Body of pancreas (tissue), 4 donors: ENCODE measurements at regions not wholly inside any gene's neighbourhood (a gene's known extent, or its start where the extent isn't known, plus 50 kb on each side); places are given as distances from the start of the nearest gene placed in this dataset.

Experiments used
- ATAC-seq: fragments of 150-250 bp; one replicate; pipeline ENCODE4 v1.9.1; 2016
- DNase-seq, 4 donors: peaks; one replicate each; pipeline ENCODE4 v3.0.0-alpha.2; 2019
- H3K27ac ChIP-seq, 4 donors: fragments of 200-600 bp; sonication (generic); 1 replicate in 3 of 4; 2 replicates in 1 of 4; pipeline versions ENCODE4 v1.5.1 to v1.6.1; 2016 to 2019; ENCODE audit warnings: mild to moderate bottlenecking in 1 of 4, mixed read lengths in 1 of 4, moderate library complexity in 1 of 4
- H3K27me3 ChIP-seq, 2 donors: fragments of 200-600 bp; sonication (generic); one replicate each; pipeline ENCODE4 v1.6.0; 2016; ENCODE audit warnings: mild to moderate bottlenecking in 1 of 2
- H3K36me3 ChIP-seq, 2 donors: fragments of 200-600 bp; sonication (generic); replicated peaks in 1 of 2; 2 replicates each; pipeline ENCODE4 v1.5.1; 2016; ENCODE audit warnings: low read depth in 2 of 2; ENCODE audit not compliant: insufficient read depth in 1 of 2
- H3K4me1 ChIP-seq: fragments of 200-600 bp; sonication (generic); one replicate; pipeline ENCODE4 v1.6.0; 2016
- H3K4me3 ChIP-seq, 2 donors: fragments of 200-600 bp; sonication (generic); 1 replicate in 1 of 2; 2 replicates in 1 of 2; pipeline ENCODE4 v1.5.1; 2016 to 2019
- H3K9me3 ChIP-seq, 3 donors: fragments of 200-600 bp; sonication (generic); 1 replicate in 2 of 3; 2 replicates in 1 of 3; pipeline ENCODE4 v1.5.1; 2016
- CTCF ChIP-seq, 7 experiments: fragments of 450-650 bp in 4 of 7; fragments of 200-600 bp in 3 of 7; sonication (generic) in 3 of 7; IDR thresholded peaks; one replicate each; pipeline ENCODE4 v1.5.1; 2016 to 2019; ENCODE audit warnings: antibody characterized with exemption in 7 of 7
- POLR2A ChIP-seq, 3 donors: fragments of 450-650 bp; IDR thresholded peaks; one replicate each; pipeline ENCODE4 v1.6.1; 2016; ENCODE audit warnings: antibody characterized with exemption in 3 of 3, mild to moderate bottlenecking in 2 of 3
- WGBS, 2 donors: methylation state at CpG; one replicate each; pipeline ENCODE4 v1.1.5; 2017; 5-methylcytosine and 5-hydroxymethylcytosine counted together
- intact Hi-C: fragments of 100-400 bp; cut with DNase I; formaldehyde crosslinking; loops from one replicate; pipeline ENCODE4 v1.15.1; 2023

GRCh38 chr2:53517406-53517805 is 250.2 kb upstream of the CHAC2 start:
- WGBS, 2 donors, result 76 to 80% methylated on average over 7 of the region's 7 CpGs
- ATAC-seq, result no peak
- no peak overlapping the region for H3K4me3 ChIP-seq

GRCh38 chr2:53516650-53517049 is 251.0 kb upstream of the CHAC2 start:
- Histone ChIP-seq H3K4me3 (no peak overlapping the region), H3K4me1 (peaks cover 14% of the 10 kb centered on the region), H3K36me3 (no peaks in the 10 kb centered on the region), H3K27ac (no peak overlapping the region), H3K9me3 (no peaks in the 10 kb centered on the region), H3K27me3 (no peaks in the 10 kb centered on the region)
- no peak for DNase-seq
- 91 to 93% methylated on average over 7 of the region's 7 CpGs for WGBS, 2 donors
- no peak for ATAC-seq
- intact Hi-C loops, result no loop called here
- TF ChIP-seq CTCF (IDR thresholded peaks at IDR 0.05), result no peak

More at GRCh38 chr2:53517406-53517805, 250.2 kb upstream of the CHAC2 start:
- Histone ChIP-seq H3K27me3 (no peaks in the 10 kb centered on the region), H3K27ac (no peak overlapping the region), H3K4me1 (peaks cover 14% of the 10 kb centered on the region), H3K9me3 (no peaks in the 10 kb centered on the region), H3K36me3 (no peaks in the 10 kb centered on the region)
- no peak for DNase-seq
- intact Hi-C loops, result no loop called here
- TF ChIP-seq CTCF (IDR thresholded peaks at IDR 0.05), result no peak
- no peak for TF ChIP-seq POLR2A (IDR thresholded peaks at IDR 0.05)

- Histone ChIP-seq H3K27ac (no peak overlapping the region), H3K36me3 (no peaks in the 10 kb centered on the region), H3K4me1 (peaks cover 11% of the 10 kb centered on the region), H3K9me3 (no peaks in the 10 kb centered on the region), H3K4me3 (no peak overlapping the region), H3K27me3 (no peaks in the 10 kb centered on the region)
- TF ChIP-seq POLR2A (IDR thresholded peaks at IDR 0.05) (no peak), CTCF (IDR thresholded peaks at IDR 0.05) (peak in 4 of 7 experiments; percentile 18 to 41 (median 37))
- ATAC-seq (peak; percentile 49), DNase-seq (peak; percentile 20 to 62 (median 43))
- intact Hi-C loops, result no loop called here
- 65 to 66% methylated on average over 6 of the region's 6 CpGs for WGBS, 2 donors
Observed at GRCh38 chr2:53515435-53516332, 251.9 kb upstream of the CHAC2 start.

- H3K4me3 ChIP-seq, result no peak overlapping the region
- no peaks in the 10 kb centered on the region for H3K4me1 ChIP-seq
- ATAC-seq, result no peak
- no peaks in the 10 kb centered on the region for H3K9me3 ChIP-seq
- 87 to 89% methylated on average over 4 of the region's 4 CpGs for WGBS, 2 donors
- no peak for DNase-seq
- H3K36me3 ChIP-seq, result no peaks in the 10 kb centered on the region
- TF ChIP-seq CTCF (IDR thresholded peaks at IDR 0.05) (no peak), POLR2A (IDR thresholded peaks at IDR 0.05) (no peak)
- intact Hi-C loops, result no loop called here
- no peaks in the 10 kb centered on the region for H3K27me3 ChIP-seq
- no peak overlapping the region for H3K27ac ChIP-seq
Observed at GRCh38 chr2:53513167-53513666, 254.4 kb upstream of the CHAC2 start.
